SK-MEL-5 (cell line): ENCODE measurements at regions not wholly inside any gene's neighbourhood (a gene's known extent, or its start where the extent isn't known, plus 50 kb on each side); places are given as distances from the start of the nearest gene placed in this dataset.
"Not testable (repeated sequence)": the region's sequence is repeated elsewhere in the genome, so short reads cannot be mapped to it uniquely, and the experiment has no call there.

Source experiments
- DNase-seq: peaks from one replicate; pipeline ENCODE4 v3.0.0-alpha.2; 2016; ENCODE audit warnings: low read depth, low spot score
- in situ Hi-C: cut with HindIII; loops from 2 replicates; pipeline ENCODE4 v1.10.0; 2016; ENCODE audit warnings: low sequenced_read_pairs, high pct_unique_total_duplicates, low pct_unique_long_range_greater_than_20kb

DNA sequence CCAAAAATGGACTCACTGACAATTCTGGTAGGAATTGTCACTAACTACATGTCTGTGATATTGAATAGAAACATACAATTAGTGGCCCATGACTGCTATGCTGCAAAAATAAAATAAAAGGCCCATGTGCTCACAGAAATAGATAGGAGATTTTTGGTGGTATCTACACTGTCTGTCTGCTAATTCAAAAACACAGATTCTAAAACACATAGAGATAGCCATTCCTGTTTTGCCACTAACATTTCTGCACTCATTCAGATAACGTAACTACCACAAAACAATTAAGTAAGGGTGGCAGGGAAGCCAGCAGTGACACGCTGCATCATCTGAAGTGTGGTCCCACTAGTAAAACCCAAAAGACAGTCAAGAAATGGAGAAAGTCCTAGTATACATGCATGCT, 202.2 kb upstream of the NFIA start:
- in situ Hi-C loops, result no loop called here
- no peak for DNase-seq

DNA sequence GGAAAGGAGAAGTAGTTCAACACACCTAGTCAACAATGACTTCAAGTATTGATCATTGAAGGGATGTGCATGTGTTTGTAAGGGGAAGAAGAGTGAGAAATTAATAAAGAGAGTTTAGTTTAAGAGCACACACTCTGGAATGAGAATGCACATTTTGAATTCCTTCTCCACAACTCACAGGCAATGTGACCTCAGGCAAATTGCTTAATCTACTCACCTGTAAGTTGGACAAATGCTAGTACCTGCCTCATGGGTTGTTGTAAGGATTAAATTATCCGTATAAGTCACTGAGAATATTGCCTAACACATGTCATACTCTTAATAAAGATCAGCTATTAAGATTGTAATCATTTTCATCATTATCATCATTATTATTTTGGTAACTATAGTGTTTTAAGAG, 204.0 kb upstream of the NFIA start:
- in situ Hi-C loops, result no loop called here
- DNase-seq, result no peak

DNA sequence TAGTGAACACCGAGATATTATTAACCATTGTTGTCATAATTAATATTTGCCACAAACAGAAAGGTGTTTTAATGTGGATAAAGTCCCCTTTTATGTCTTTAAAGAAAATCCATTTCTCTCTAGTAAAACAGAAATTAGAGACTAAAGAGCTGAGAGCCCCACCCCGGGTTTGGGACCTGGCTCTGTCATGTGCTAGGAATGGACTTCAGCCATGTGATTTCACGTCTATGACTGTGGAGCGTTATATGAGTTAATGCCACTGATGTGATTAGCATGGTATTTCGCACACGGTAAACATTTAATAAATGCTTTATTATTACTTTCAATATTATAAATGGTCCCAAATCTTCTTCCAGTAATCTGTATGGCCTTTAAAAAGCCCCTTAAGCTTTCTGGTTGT, 205.0 kb upstream of the NFIA start:
- no peak for DNase-seq
- in situ Hi-C loops, result no loop called here

DNA sequence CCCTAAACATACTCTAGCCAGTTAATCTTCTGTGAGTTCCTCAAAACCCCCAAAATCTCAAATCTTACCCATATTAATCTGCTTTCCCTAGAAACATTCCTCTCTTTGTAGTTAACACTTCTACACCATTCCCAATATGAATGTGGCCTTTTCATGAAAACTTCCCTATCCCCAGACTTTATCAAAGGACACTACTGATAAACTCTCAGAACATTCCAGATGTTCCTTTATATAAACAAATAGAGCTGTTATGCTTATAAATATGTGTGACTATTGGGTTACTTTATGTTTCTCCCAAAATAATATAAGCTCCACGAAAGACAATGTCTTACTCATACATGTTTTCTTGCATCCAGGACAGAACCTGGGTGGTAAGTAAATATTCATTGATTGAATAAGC, 205.4 kb upstream of the NFIA start:
- in situ Hi-C loops, result no loop called here
- DNase-seq, result no peak

DNA sequence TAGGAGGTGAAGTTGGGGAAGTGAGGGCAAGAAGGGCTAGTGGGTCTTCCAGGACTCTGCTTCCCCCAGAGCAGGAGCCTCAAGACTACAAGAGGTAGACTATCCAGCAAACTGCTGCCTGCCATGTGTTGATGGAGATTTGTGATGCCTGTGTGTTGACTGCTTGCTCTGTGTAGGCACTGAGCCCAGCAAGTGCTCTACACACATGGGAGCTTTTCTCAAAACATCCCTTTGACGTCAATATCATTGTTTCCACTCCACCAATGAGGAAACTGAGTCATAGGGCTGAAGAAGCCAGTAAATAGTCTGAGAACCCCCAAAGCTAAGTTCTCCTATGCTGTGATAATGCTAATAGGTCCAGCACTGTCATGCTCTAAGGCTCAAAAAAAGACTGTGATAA, 207.2 kb upstream of the NFIA start:
- in situ Hi-C loops, result no loop called here

DNA sequence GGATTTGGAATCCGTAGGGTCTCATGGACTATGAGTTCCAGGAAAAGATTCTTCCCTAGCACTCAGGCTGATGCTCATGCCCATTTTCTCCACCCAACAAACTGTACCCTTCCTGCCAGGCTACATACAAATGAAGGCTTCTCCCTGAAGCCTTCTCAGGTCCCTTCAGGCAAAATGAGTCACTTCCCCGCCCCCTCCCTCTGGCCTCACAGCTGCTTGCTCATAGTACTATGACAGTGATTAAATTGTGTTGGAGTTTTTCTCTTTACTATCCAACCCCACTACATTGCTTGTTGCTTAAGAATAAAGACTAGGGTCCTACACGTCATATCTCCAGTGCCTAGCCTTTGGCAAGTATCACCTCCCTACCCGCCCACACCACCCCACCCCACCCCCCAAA, 207.6 kb upstream of the NFIA start:
- DNase-seq, result peak; percentile 67

More for the DNA sequence above, 207.2 kb upstream of the NFIA start:
- DNase-seq, result peak; percentile 23

DNA sequence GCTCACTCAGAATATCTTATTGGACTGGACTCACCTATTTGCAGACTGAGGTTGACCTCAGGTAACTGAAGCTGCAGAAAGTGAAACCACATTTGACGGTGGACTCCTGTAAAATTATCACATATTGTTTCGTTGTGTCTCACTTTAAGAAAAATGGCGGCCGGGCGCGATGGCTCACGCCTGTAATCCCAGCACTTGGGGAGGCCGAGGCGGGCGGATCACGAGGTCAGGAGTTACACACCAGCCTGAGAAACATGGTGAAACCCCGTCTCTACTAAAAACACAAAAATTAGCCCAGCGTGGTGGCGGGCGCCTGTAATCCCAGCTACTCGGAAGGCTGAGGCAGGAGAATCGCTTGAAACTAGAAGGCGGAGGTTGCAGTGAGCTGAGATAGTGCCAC, 209.0 kb upstream of the NFIA start:
- DNase-seq, in situ Hi-C loops: not testable (repeated sequence)

More for the DNA sequence above, 207.6 kb upstream of the NFIA start:
- in situ Hi-C loops, result no loop called here

DNA sequence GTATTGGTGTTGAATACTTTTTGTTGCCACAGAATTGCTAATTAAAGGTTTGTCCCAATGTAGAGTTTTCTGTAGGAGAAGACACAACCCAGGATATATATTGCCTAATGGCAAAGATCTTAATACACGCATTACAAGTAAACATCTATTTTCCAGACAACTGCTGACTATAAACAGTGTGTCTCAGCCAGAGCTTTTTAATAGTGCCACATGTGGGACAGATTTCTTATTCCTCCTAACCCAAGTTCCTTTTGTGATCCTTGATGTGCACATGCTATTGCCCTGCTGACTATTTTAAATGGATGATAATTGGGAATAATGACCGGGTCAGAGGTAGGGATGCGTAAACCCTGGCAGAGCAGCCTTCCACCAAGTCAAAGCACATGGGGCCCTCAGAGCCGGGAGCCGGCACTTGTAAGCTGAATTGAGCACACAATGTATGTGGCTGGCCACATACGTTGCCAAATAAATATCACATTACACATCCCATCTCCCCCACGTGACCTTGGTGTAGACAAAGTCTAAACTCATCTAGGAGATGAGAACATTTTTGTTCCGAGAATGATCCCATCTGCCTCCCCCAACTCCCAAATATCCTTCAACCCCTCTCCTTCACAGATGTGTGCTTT, 209.8 kb upstream of the NFIA start:
- in situ Hi-C loops, result no loop called here

DNA sequence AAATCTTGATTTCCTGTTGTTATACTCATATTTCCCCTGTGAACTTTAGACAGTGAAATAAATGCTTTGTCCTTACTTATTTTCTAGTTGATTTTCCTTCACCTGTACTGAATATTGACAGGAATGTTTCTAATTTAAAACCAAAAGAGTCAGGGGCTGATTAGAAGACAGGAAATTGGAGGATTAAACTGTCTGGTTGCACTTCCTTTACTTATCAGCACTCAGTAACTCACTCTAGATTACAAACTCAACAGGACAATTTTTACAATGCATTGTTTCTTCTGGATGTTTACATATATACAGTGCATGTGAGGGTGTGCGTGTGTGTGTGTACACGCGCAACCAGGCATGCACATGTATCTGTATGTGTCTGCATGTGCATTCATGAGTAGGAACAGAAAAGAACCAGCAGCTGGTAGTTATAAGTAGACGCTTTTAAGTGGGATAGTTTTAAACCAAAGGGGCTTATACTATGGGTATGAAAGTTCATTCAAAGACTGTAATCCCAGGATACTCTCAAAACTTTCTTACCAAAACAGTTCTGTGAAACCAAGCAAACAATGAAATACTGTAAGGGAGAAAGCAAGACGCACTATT, 212.0 kb upstream of the NFIA start:
- DNase-seq, result no peak
- in situ Hi-C loops, result no loop called here

More for the DNA sequence above, 209.8 kb upstream of the NFIA start:
- DNase-seq, result no peak

DNA sequence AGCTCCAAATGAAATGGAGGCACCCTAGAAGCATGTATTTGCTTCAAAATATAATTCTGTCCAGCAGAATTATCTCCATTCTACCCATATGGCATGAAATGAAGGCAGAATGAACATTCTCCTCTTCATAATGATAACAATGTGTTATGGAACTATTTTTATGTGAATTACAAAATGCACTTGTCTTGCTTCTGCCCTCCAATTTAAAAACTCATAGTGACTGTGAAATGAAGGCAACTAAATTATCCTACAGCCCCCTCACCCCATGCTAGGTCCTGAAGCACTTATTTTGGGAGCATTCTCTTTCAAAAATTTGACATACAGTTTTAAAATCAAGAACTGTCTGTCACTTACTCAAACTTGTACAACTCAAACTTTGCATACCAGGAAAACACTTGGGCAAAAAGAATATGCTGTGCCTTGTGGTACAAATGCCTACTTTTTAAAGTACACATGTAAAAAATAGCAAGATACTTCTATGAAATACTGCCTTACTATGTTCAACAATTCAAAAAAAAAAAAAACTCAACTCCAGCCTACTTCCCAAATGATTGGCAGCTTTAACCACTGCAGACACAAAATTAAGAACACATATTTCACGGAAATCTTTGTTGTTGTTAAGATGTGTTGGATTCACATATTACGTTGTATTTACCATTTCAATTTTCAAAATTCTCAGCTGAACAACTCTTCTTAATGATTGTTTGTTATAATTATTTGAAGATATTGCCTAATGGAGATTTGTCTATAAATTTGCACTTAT, 213.3 kb upstream of the NFIA start:
- DNase-seq, result no peak
- in situ Hi-C loops, result no loop called here

DNA sequence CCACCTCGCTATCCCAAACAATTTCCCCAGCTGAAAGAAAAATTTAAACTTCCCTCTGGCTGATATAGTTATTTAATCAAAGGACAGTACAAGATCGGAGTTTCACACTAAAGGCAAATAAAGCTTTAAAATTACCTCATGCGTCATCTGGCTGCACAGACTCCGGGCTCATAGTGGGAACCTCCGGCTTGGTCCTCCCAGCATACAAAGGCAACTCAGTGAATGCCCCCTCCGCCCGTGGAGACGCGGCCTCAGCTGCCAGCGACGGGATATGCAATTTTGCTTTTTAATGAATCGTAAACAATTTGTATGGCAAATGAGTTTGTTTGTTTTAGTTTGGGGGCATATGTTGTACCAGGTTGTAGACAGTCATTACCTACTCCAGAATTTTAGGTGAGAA, 214.6 kb upstream of the NFIA start:
- in situ Hi-C loops, result no loop called here
- DNase-seq, result no peak

DNA sequence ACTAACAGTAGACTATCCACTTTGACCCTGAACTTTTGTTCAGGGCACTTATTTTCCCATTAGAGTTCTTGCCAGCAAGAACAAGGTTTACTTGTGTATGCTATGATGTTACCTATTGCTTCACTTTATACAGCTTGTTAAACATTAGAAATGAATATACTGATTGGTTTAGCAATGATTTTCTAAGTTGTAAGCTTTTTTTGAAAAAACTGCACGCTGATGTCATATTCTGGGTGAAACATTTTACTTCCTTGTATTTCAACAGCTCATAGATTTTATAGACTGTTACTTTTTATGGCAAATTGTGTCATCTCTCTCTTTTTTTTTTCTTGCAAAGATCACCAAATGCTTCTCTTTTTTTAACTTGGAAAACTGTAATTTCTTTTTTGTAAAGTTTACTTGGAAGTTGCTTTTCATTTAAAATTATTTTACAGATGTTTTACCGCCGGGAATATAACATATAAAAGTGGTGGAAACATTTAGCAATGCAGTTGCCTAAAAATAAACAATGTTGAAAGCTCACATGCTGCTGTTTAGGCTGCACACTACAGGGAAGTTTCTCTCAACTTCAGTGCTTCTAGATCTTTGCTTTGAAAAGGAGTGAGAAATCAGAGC, 215.3 kb upstream of the NFIA start:
- DNase-seq, result no peak
- in situ Hi-C loops, result no loop called here

DNA sequence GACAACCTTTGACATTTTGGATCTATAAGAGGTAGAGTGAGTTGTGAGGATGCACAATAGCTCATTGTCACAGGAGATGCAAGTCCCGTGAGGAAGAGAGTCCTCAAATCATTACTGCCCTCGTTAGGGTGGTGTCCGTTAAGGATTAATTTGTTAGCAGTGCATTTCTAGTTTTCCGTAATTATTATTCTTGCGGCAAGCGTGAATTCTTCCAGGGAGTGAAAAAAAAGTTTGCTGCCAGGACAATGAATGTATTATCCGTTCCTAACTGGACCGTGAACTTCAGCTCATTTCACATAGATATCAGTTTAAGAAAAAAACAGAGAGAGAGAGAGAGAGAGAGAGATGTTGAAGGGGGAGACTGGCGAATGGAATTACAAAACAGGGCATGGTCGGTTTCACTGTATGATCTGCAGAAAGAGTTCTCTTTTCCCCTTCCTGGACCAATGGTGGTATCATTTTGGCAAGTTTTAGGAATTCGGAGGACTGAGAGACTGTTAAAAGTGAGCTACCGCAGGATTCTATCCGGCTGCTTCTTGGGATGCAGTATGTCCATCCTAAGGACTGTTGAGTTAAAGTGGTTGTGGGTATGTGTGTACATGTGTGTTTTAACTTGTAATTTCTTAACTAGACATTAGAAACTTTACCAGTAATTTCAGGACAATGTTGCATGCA, 216.0 kb upstream of the NFIA start:
- in situ Hi-C loops, result no loop called here
- no peak for DNase-seq

DNA sequence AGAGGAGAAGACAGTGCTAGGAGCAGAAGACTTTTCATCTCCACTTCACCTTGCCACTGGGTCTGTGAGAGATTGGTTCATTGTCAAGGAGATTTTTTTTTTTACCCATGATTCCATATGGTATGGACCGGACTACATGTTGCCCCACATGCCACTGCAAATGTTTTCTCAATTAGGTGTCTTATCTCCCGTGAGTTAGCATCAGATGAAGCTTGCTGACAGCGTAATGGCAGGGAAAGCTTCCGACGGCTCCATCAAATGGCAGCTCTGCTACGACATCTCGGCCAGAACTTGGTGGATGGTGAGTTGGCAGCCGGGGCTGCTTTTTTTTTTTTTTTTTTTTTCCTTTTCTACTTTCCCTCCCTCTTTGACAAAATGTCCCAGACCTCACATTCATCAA, 217.2 kb upstream of the NFIA start:
- no peak for DNase-seq
- in situ Hi-C loops, result no loop called here

DNA sequence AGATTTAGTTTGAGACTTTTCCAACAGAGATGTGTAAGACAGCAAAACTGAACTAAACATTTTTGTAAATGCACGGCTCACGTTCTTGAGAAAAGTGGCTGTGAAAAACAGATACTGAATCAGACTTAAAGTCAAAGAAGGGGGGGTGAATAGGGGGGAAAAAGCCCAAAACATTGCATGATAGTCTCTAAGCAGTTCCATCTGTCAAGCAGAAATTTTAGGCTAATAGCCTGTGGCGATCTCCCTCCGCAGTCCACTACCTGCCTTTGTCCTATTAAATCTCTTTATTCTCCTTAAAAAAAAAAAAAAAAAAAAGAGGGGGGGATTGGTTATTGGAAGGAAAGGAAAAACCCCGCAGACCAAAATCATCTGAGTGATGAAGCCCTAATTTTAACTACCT, 217.6 kb upstream of the NFIA start:
- no peak for DNase-seq
- in situ Hi-C loops, result no loop called here

DNA sequence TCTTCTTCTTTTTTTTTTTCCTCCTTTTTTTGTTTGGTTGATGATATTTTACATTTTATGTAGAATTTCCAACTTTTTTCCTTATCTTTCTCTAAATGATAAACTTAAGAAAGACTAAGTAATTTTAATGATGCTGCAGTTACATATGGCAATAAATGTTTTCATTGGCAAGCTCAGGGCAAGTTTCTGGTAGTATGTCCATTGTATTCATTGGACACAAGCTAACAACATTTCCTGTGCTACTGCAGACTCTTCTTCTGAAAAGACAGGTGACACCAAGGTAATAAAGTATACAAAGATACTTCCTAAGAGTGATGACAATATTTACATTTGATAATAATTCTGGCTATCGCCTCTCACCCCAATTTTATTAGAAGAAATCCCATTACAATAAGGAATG, 219.2 kb upstream of the NFIA start:
- in situ Hi-C loops, result no loop called here
- DNase-seq, result no peak

DNA sequence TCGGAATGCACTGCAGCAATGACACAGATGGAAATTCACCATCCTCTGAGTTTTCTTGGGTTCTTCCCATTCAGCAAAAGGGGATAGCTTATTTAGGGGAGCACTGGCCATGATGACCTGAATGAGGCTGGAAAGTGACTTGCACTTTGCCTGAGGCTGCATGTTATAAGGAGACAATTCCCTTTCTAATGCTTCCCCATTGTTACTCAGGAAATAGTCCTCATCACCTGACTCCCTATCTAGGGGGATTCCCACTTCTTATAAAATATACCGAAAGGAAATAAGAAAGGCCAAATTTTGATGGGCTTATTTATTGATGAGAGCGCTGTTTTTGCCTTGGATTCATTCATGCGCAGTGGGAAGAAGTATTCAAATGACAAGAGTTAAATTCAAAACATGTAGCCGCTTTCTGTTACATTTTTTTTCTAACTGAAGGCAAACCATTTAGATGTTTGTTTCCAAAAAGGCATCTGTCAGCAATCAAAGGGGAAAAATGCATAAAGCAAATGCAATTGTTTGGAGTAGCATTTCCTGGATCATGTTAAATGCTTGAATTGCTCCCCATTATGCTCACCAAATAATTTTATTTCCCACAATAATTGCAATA, 220.3 kb upstream of the NFIA start:
- in situ Hi-C loops, result no loop called here
- no peak for DNase-seq

DNA sequence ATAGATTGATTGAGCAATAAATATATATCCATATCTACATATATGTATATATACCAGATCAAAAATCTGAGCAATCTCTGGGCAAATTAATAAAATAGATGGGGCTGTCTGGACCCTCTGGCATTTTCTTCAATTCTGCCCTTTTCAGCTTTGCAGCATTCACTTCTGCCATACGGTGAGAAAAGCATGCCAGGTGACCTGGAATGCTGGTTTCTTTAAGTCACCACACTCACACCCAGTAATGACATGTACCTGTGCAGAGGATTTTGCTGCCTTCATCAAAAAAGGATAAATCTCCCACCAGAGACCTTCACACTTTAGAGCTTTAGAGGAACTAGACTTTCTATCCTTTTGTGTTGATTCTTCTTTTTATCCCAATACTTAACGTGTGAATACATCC, 223.2 kb upstream of the NFIA start:
- in situ Hi-C loops, result no loop called here
- DNase-seq, result no peak
